GM19239 (cell line): ENCODE measurements at regions not wholly inside any gene's neighbourhood (a gene's known extent, or its start where the extent isn't known, plus 50 kb on each side); places are given as distances from the start of the nearest gene placed in this dataset.
"Not testable (repeated sequence)": the region's sequence is repeated elsewhere in the genome, so short reads cannot be mapped to it uniquely, and the experiment has no call there.

Experiments used
- DNase-seq: peaks from one replicate; pipeline ENCODE4 v3.0.0; 2011; ENCODE audit warnings: low spot score; ENCODE audit not compliant: insufficient read length
- FAIRE-seq: peaks from 2 replicates; lab custom pipeline; 2011; peaks lifted over from hg19 to GRCh38; lab: Jason Lieb, UNC

- no peak for DNase-seq
- FAIRE-seq: no peak
Measured at GRCh38 chr10:44280226-44281014, 104.5 kb downstream of the CXCL12 start.

- DNase-seq: no peak
- FAIRE-seq: no peak
Measured at GRCh38 chr10:44279426-44280126, 105.3 kb downstream of the CXCL12 start.

GRCh38 chr10:44278837-44279324, 106.0 kb downstream of the CXCL12 start:
- DNase-seq (no peak), FAIRE-seq (no peak)

GRCh38 chr10:44268435-44268948, 116.4 kb downstream of the CXCL12 start:
- not testable (repeated sequence) for FAIRE-seq, DNase-seq

GRCh38 chr10:44267007-44267406, 117.9 kb downstream of the CXCL12 start:
- DNase-seq: no peak
- no peak for FAIRE-seq

GRCh38 chr10:44264244-44264643, 120.7 kb downstream of the CXCL12 start:
- DNase-seq (no peak), FAIRE-seq (no peak)

GRCh38 chr10:44263771-44264170, 121.1 kb downstream of the CXCL12 start:
- no peak for FAIRE-seq
- no peak for DNase-seq

- FAIRE-seq: no peak
- no peak for DNase-seq
Measured at GRCh38 chr10:44262551-44263251, 122.2 kb downstream of the CXCL12 start.

GRCh38 chr10:44261710-44262455, 123.0 kb downstream of the CXCL12 start:
- FAIRE-seq (no peak), DNase-seq (no peak)

- no peak for DNase-seq
Measured at GRCh38 chr10:44261296-44261695, 123.6 kb downstream of the CXCL12 start.

GRCh38 chr10:44260286-44260928, 124.5 kb downstream of the CXCL12 start:
- no peak for FAIRE-seq

More at GRCh38 chr10:44261296-44261695, 123.6 kb downstream of the CXCL12 start:
- FAIRE-seq: no peak

GRCh38 chr10:44259090-44259874, 125.6 kb downstream of the CXCL12 start:
- DNase-seq (no peak), FAIRE-seq (no peak)

More at GRCh38 chr10:44260286-44260928, 124.5 kb downstream of the CXCL12 start:
- no peak for DNase-seq

- DNase-seq (no peak), FAIRE-seq (no peak)
Measured at GRCh38 chr10:44258460-44259089, 126.3 kb downstream of the CXCL12 start.

GRCh38 chr10:44258019-44258418, 126.9 kb downstream of the CXCL12 start:
- no peak for FAIRE-seq

GRCh38 chr10:44253769-44254462, 131.0 kb downstream of the CXCL12 start:
- FAIRE-seq (no peak), DNase-seq (no peak)

More at GRCh38 chr10:44258019-44258418, 126.9 kb downstream of the CXCL12 start:
- no peak for DNase-seq

GRCh38 chr10:44252631-44253030, 132.3 kb downstream of the CXCL12 start:
- FAIRE-seq, DNase-seq: not testable (repeated sequence)

- not testable (repeated sequence) for DNase-seq, FAIRE-seq
Measured at GRCh38 chr10:44249933-44250332, 135.0 kb downstream of the CXCL12 start.
